Upper lobe of left lung (tissue), 6 donors: ENCODE measurements at regions not wholly inside any gene's neighbourhood (a gene's known extent, or its start where the extent isn't known, plus 50 kb on each side); places are given as distances from the start of the nearest gene placed in this dataset.

Experiments used
- ATAC-seq, 2 donors: fragments of 200-7000 bp; cut with Tn5 transposase; one replicate each; pipeline ENCODE4 v1.9.1; 2022; ENCODE audit warnings: mild to moderate bottlenecking in 2 of 2, moderate library complexity in 2 of 2; ENCODE audit not compliant: low FRiP score in 2 of 2
- DNase-seq, 2 donors: peaks; one replicate each; pipeline ENCODE4 v3.0.0-alpha.2; 2019 to 2020
- H3K27ac ChIP-seq, 4 donors: fragments of 200-600 bp; sonication (generic); one replicate each; pipeline ENCODE4 v1.5.1; 2016 to 2019
- H3K27me3 ChIP-seq, 4 donors: fragments of 200-600 bp; sonication (generic); one replicate each; pipeline ENCODE4 v1.5.1; 2017 to 2019
- H3K36me3 ChIP-seq, 4 donors: fragments of 200-600 bp; sonication (generic); one replicate each; pipeline ENCODE4 v1.5.1; 2016 to 2019
- H3K4me1 ChIP-seq, 4 donors: fragments of 200-600 bp; sonication (generic); one replicate each; pipeline ENCODE4 v1.5.1; 2018 to 2019
- H3K4me3 ChIP-seq, 4 donors: fragments of 200-600 bp; sonication (generic); one replicate each; pipeline ENCODE4 v1.5.1; 2017 to 2019; ENCODE audit warnings: mild to moderate bottlenecking in 2 of 4, moderate library complexity in 1 of 4
- H3K9me3 ChIP-seq, 4 donors: fragments of 200-600 bp; sonication (generic); one replicate each; pipeline ENCODE4 v1.5.1; 2018 to 2019
- CTCF ChIP-seq, 6 experiments: fragments of 450-650 bp in 4 of 6; fragments of 200-600 bp in 2 of 6; sonication (generic) in 2 of 6; IDR thresholded peaks; one replicate each; pipeline ENCODE4 v1.5.1; 2016 to 2019; ENCODE audit warnings: antibody characterized with exemption in 6 of 6
- EP300 ChIP-seq, 4 donors: sonication (generic); formaldehyde crosslinking; IDR thresholded peaks; one replicate each; pipeline ENCODE4 v1.5.1; 2017; ENCODE audit warnings: antibody characterized with exemption in 4 of 4, control low read depth in 2 of 4
- POLR2A ChIP-seq, 4 donors: fragments of 450-650 bp; IDR thresholded peaks; one replicate each; pipeline ENCODE4 v1.5.1; 2016 to 2017; ENCODE audit warnings: antibody characterized with exemption in 4 of 4, mild to moderate bottlenecking in 2 of 4
- POLR2AphosphoS5 ChIP-seq, 2 donors: sonication (generic); formaldehyde crosslinking; IDR thresholded peaks; one replicate each; pipeline ENCODE4 v1.5.1; 2017; ENCODE audit warnings: antibody characterized with exemption in 2 of 2
- WGBS, 2 donors: methylation state at CpG; one replicate each; pipeline ENCODE4 v1.1.5; 2017 to 2018; 5-methylcytosine and 5-hydroxymethylcytosine counted together
- donor health status: DM: no; HTN: no; CAD: no; lungs with moderate emphysema.
- donor health status: DM: no; HTN: yes; CAD: no; lungs with severe emphysema.

GRCh38 chr5:98569288-98569687, 204.2 kb upstream of the RGMB start:
- H3K27me3 ChIP-seq, result no peaks in the 10 kb centered on the region
- 88 to 90% methylated on average over 4 of the region's 4 CpGs for WGBS, 2 donors
- DNase-seq (no peak), ATAC-seq (no peak)
- H3K27ac ChIP-seq, result no peak overlapping the region
- no peak overlapping the region for H3K4me3 ChIP-seq
- H3K36me3 ChIP-seq, result no peaks in the 10 kb centered on the region
- H3K4me1 ChIP-seq, result no peaks in the 10 kb centered on the region
- no peak for TF ChIP-seq POLR2A (IDR thresholded peaks at IDR 0.05)
- TF ChIP-seq CTCF (IDR thresholded peaks at IDR 0.05), result no peak
- TF ChIP-seq POLR2AphosphoS5 (IDR thresholded peaks at IDR 0.05), result no peak
- no peak for TF ChIP-seq EP300 (IDR thresholded peaks at IDR 0.05)
- H3K9me3 ChIP-seq, result no peaks in the 10 kb centered on the region

DNA sequence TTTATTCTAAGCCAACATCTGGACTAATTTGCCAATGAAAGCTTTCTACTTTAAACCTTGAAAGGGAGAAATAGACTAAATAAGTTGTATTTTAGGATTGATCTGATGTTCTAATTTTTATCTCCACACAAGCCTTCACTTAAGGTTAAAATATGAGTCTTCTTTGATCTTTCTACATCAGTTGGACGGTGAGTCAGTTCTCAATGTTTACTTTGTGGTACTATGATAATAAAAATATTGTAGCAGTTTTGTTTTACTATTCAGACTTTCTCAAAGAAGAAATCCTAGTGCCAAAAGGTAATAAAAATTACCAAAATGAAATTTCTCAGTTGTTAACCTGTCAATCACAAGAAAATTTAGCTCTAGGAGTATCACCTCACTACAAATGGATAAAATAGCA, 203.5 kb upstream of the RGMB start:
- DNase-seq (no peak), ATAC-seq (no peak)
- H3K4me3 ChIP-seq, result no peak overlapping the region
- no peak for TF ChIP-seq CTCF (IDR thresholded peaks at IDR 0.05)
- TF ChIP-seq POLR2AphosphoS5 (IDR thresholded peaks at IDR 0.05), result no peak
- TF ChIP-seq EP300 (IDR thresholded peaks at IDR 0.05), result no peak
- TF ChIP-seq POLR2A (IDR thresholded peaks at IDR 0.05), result no peak
- no peaks in the 10 kb centered on the region for H3K9me3 ChIP-seq
- H3K27ac ChIP-seq, result no peak overlapping the region
- H3K27me3 ChIP-seq, result no peaks in the 10 kb centered on the region
- H3K4me1 ChIP-seq, result no peaks in the 10 kb centered on the region
- 20 to 22% methylated on average over 1 of the region's 1 CpG for WGBS, 2 donors
- no peaks in the 10 kb centered on the region for H3K36me3 ChIP-seq

GRCh38 chr5:98570661-98571191, 202.7 kb upstream of the RGMB start:
- 23 to 38% methylated on average over 1 of the region's 1 CpG for WGBS, 2 donors
- no peak for DNase-seq
- no peak for ATAC-seq
- H3K9me3 ChIP-seq, result no peaks in the 10 kb centered on the region
- TF ChIP-seq CTCF (IDR thresholded peaks at IDR 0.05) (no peak), POLR2A (IDR thresholded peaks at IDR 0.05) (no peak), EP300 (IDR thresholded peaks at IDR 0.05) (no peak), POLR2AphosphoS5 (IDR thresholded peaks at IDR 0.05) (no peak)
- no peak overlapping the region for H3K27ac ChIP-seq
- H3K4me3 ChIP-seq, result no peak overlapping the region
- no peaks in the 10 kb centered on the region for H3K36me3 ChIP-seq
- H3K4me1 ChIP-seq, result no peaks in the 10 kb centered on the region
- no peaks in the 10 kb centered on the region for H3K27me3 ChIP-seq

GRCh38 chr5:98573834-98574320, 199.6 kb upstream of the RGMB start:
- Histone ChIP-seq H3K4me1 (no peaks in the 10 kb centered on the region), H3K27me3 (no peaks in the 10 kb centered on the region), H3K27ac (no peak overlapping the region), H3K4me3 (no peak overlapping the region), H3K9me3 (no peaks in the 10 kb centered on the region), H3K36me3 (no peaks in the 10 kb centered on the region)
- no peak for TF ChIP-seq POLR2A (IDR thresholded peaks at IDR 0.05)
- TF ChIP-seq EP300 (IDR thresholded peaks at IDR 0.05), result no peak
- TF ChIP-seq CTCF (IDR thresholded peaks at IDR 0.05), result no peak
- no peak for DNase-seq
- no peak for ATAC-seq
- 55 to 62% methylated on average over 4 of the region's 4 CpGs for WGBS, 2 donors

GRCh38 chr5:98576275-98576674, 197.2 kb upstream of the RGMB start:
- no peaks in the 10 kb centered on the region for H3K9me3 ChIP-seq
- WGBS, 2 donors, result 91 to 94% methylated on average over 20 of the region's 20 CpGs
- H3K27me3 ChIP-seq, result no peaks in the 10 kb centered on the region
- TF ChIP-seq EP300 (IDR thresholded peaks at IDR 0.05) (no peak), POLR2AphosphoS5 (IDR thresholded peaks at IDR 0.05) (no peak), POLR2A (IDR thresholded peaks at IDR 0.05) (no peak), CTCF (IDR thresholded peaks at IDR 0.05) (no peak)
- H3K36me3 ChIP-seq, result no peaks in the 10 kb centered on the region
- no peaks in the 10 kb centered on the region for H3K4me1 ChIP-seq
- DNase-seq (peak in 1 of 2 donors; percentile 32), ATAC-seq (no peak)
- no peak overlapping the region for H3K4me3 ChIP-seq
- H3K27ac ChIP-seq, result no peak overlapping the region
